ENCODE measurements at regions not wholly inside any gene's neighbourhood (a gene's known extent, or its start where the extent isn't known, plus 50 kb on each side); places are given as distances from the start of the nearest gene placed in this dataset.

- no peaks in the 10 kb centered on the region for H3K9me3 ChIP-seq
- H3K4me1 ChIP-seq (ENCODE audit: low read depth): no peaks in the 10 kb centered on the region
- H3K4me3 ChIP-seq: no peak overlapping the region
- TF ChIP-seq CTCF (IDR thresholded peaks at IDR 0.05): no peak
- intact Hi-C loops (cut with DNase I, micrococcal nuclease): no loop called here
- ATAC-seq: no peak
- no peak for DNase-seq
- H3K36me3 ChIP-seq (ENCODE audit: low read depth): no peaks in the 10 kb centered on the region
These were observed 344.5 kb downstream of the RWDD3 start for GRCh38 chr1:95578462-95578861.

GRCh38 chr1:95582191-95582590, 348.2 kb downstream of the RWDD3 start:
- Histone ChIP-seq H3K9me3 (no peaks in the 10 kb centered on the region), H3K36me3 (ENCODE audit: low read depth) (no peaks in the 10 kb centered on the region), H3K4me3 (no peak overlapping the region), H3K4me1 (ENCODE audit: low read depth) (no peaks in the 10 kb centered on the region)
- ATAC-seq (no peak), DNase-seq (no peak)
- intact Hi-C loops (cut with DNase I, micrococcal nuclease): no loop called here
- no peak for TF ChIP-seq CTCF (IDR thresholded peaks at IDR 0.05)

GRCh38 chr1:95582746-95583145, 348.7 kb downstream of the RWDD3 start:
- ATAC-seq (no peak), DNase-seq (no peak)
- Histone ChIP-seq H3K9me3 (no peaks in the 10 kb centered on the region), H3K36me3 (ENCODE audit: low read depth) (no peaks in the 10 kb centered on the region), H3K4me3 (no peak overlapping the region), H3K4me1 (ENCODE audit: low read depth) (no peaks in the 10 kb centered on the region)
- no peak for TF ChIP-seq CTCF (IDR thresholded peaks at IDR 0.05)
- intact Hi-C loops (cut with DNase I, micrococcal nuclease): no loop called here

- ATAC-seq: no peak
These were observed 349.7 kb downstream of the RWDD3 start for GRCh38 chr1:95583661-95584210.

GRCh38 chr1:95584315-95584714, 350.3 kb downstream of the RWDD3 start:
- TF ChIP-seq CTCF (IDR thresholded peaks at IDR 0.05): no peak
- H3K36me3 ChIP-seq (ENCODE audit: low read depth): no peaks in the 10 kb centered on the region
- DNase-seq (no peak), ATAC-seq (no peak)
- intact Hi-C loops (cut with DNase I, micrococcal nuclease): no loop called here
- H3K4me1 ChIP-seq (ENCODE audit: low read depth): no peaks in the 10 kb centered on the region
- H3K9me3 ChIP-seq: no peaks in the 10 kb centered on the region
- no peak overlapping the region for H3K4me3 ChIP-seq

More at GRCh38 chr1:95583661-95584210, 349.7 kb downstream of the RWDD3 start:
- intact Hi-C loops (cut with DNase I, micrococcal nuclease): no loop called here
- H3K4me3 ChIP-seq: no peak overlapping the region
- TF ChIP-seq CTCF (IDR thresholded peaks at IDR 0.05): no peak
- no peaks in the 10 kb centered on the region for H3K4me1 ChIP-seq (ENCODE audit: low read depth)
- no peaks in the 10 kb centered on the region for H3K36me3 ChIP-seq (ENCODE audit: low read depth)
- H3K9me3 ChIP-seq: no peaks in the 10 kb centered on the region
- DNase-seq: no peak

GRCh38 chr1:95604771-95605170, 370.8 kb downstream of the RWDD3 start:
- H3K4me1 ChIP-seq (ENCODE audit: low read depth): no peaks in the 10 kb centered on the region
- DNase-seq (no peak), ATAC-seq (no peak)
- H3K4me3 ChIP-seq: no peak overlapping the region
- no peaks in the 10 kb centered on the region for H3K36me3 ChIP-seq (ENCODE audit: low read depth)
- intact Hi-C loops (cut with DNase I, micrococcal nuclease): no loop called here
- H3K9me3 ChIP-seq: no peaks in the 10 kb centered on the region
- TF ChIP-seq CTCF (IDR thresholded peaks at IDR 0.05): no peak

Data from mucosa of descending colon (tissue), 3 donors.